ENCODE measurements at regions not wholly inside any gene's neighbourhood (a gene's known extent, or its start where the extent isn't known, plus 50 kb on each side); places are given as distances from the start of the nearest gene placed in this dataset.
A peak's percentile ranks its signal among the peaks of the same experiment; 100 is the strongest.

- H3K27me3 ChIP-seq = no peaks in the 10 kb centered on the region
- 29% methylated on average over 4 of the region's 6 CpGs for WGBS (ENCODE audit: insufficient coverage, low coverage, low lambda C conversion rate, missing lambda C conversion rate)
- H3K27ac ChIP-seq = no peak overlapping the region
- TF ChIP-seq POLR2A (IDR thresholded peaks at IDR 0.05) (no peak), CTCF (IDR thresholded peaks at IDR 0.05) (no peak)
- intact Hi-C loops (cut with DNase I) = no loop called here
- H3K4me1 ChIP-seq = no peaks in the 10 kb centered on the region
- no peak overlapping the region for H3K4me3 ChIP-seq
- H3K36me3 ChIP-seq = no peaks in the 10 kb centered on the region
- DNase-seq (no peak), ATAC-seq (peak in 1 of 4 donors; percentile 38)
- no peaks in the 10 kb centered on the region for H3K9me3 ChIP-seq
Observed at GRCh38 chr5:89457411-89458331, 574.7 kb upstream of the MEF2C start.

GRCh38 chr5:89452081-89452480, 569.1 kb upstream of the MEF2C start:
- WGBS (ENCODE audit: insufficient coverage, low coverage, low lambda C conversion rate, missing lambda C conversion rate) = 77% methylated on average over 4 of the region's 4 CpGs

GRCh38 chr5:89451263-89451662, 568.3 kb upstream of the MEF2C start:
- TF ChIP-seq POLR2A (IDR thresholded peaks at IDR 0.05) (no peak), CTCF (IDR thresholded peaks at IDR 0.05) (no peak)
- H3K36me3 ChIP-seq = no peaks in the 10 kb centered on the region
- no peak for DNase-seq
- H3K9me3 ChIP-seq = no peaks in the 10 kb centered on the region
- H3K27me3 ChIP-seq = no peaks in the 10 kb centered on the region
- intact Hi-C loops (cut with DNase I) = no loop called here
- no peak overlapping the region for H3K27ac ChIP-seq
- no peak for ATAC-seq
- no peaks in the 10 kb centered on the region for H3K4me1 ChIP-seq
- no peak overlapping the region for H3K4me3 ChIP-seq

More at GRCh38 chr5:89452081-89452480, 569.1 kb upstream of the MEF2C start:
- Histone ChIP-seq H3K27ac (no peak overlapping the region), H3K9me3 (no peaks in the 10 kb centered on the region), H3K36me3 (no peaks in the 10 kb centered on the region), H3K4me3 (no peak overlapping the region), H3K4me1 (no peaks in the 10 kb centered on the region), H3K27me3 (no peaks in the 10 kb centered on the region)
- TF ChIP-seq CTCF (IDR thresholded peaks at IDR 0.05) = no peak
- TF ChIP-seq POLR2A (IDR thresholded peaks at IDR 0.05) = no peak
- intact Hi-C loops (cut with DNase I) = no loop called here
- DNase-seq = no peak
- no peak for ATAC-seq

GRCh38 chr5:89450149-89450538, 567.2 kb upstream of the MEF2C start:
- no peaks in the 10 kb centered on the region for H3K9me3 ChIP-seq
- no peaks in the 10 kb centered on the region for H3K36me3 ChIP-seq
- ATAC-seq = no peak
- no peak for DNase-seq
- no peaks in the 10 kb centered on the region for H3K4me1 ChIP-seq
- intact Hi-C loops (cut with DNase I) = no loop called here
- no peak overlapping the region for H3K27ac ChIP-seq
- no peaks in the 10 kb centered on the region for H3K27me3 ChIP-seq
- WGBS (ENCODE audit: insufficient coverage, low coverage, low lambda C conversion rate, missing lambda C conversion rate) = 14% methylated on average over 1 of the region's 1 CpG
- no peak for TF ChIP-seq POLR2A (IDR thresholded peaks at IDR 0.05)
- no peak overlapping the region for H3K4me3 ChIP-seq

- 23% methylated on average over 3 of the region's 3 CpGs for WGBS (ENCODE audit: insufficient coverage, low coverage, low lambda C conversion rate, missing lambda C conversion rate)
- Histone ChIP-seq H3K27me3 (no peaks in the 10 kb centered on the region), H3K4me1 (no peaks in the 10 kb centered on the region), H3K9me3 (no peaks in the 10 kb centered on the region), H3K36me3 (no peaks in the 10 kb centered on the region), H3K27ac (no peak overlapping the region), H3K4me3 (no peak overlapping the region)
- no peak for DNase-seq
- no peak for ATAC-seq
- TF ChIP-seq POLR2A (IDR thresholded peaks at IDR 0.05) (no peak), CTCF (IDR thresholded peaks at IDR 0.05) (no peak)
- intact Hi-C loops (cut with DNase I) = no loop called here
Observed at GRCh38 chr5:89449392-89450148, 566.6 kb upstream of the MEF2C start.
